MCF 10A (cell line): ENCODE measurements at regions not wholly inside any gene's neighbourhood (a gene's known extent, or its start where the extent isn't known, plus 50 kb on each side); places are given as distances from the start of the nearest gene placed in this dataset.

Experiments
- BruUV-seq: library from RNA; stranded (reverse); fragments of 400-500 nt; replicated peaks from 2 replicates; lab custom pipeline; 2021; lab: Mats Ljungman, UMichigan
- CTCF ChIA-PET: fragments of 300-600 bp; sonication (Branson Sonifier 250); formaldehyde crosslinking; extraction: SDS; loops from one replicate; lab custom pipeline; 2021; ENCODE audit warnings: antibody characterized with exemption, inconsistent platforms; lab: Yijun Ruan, JAX
- POLR2A ChIA-PET: fragments of 300-600, 350-650 bp; sonication (Branson Sonifier 250); formaldehyde crosslinking; extraction: SDS; loops from one replicate; lab custom pipeline; 2020; ENCODE audit warnings: antibody characterized with exemption, inconsistent platforms; lab: Yijun Ruan, JAX
- DNase-seq: peaks from one replicate; pipeline ENCODE4 v3.0.0-alpha.2; 2018; ENCODE audit not compliant: unreplicated experiment
- H3K27ac Mint-ChIP-seq: one replicate; pipeline ENCODE4 v1.8.0; 2022; ENCODE audit warnings: mild to moderate bottlenecking, low read depth, mixed read lengths; ENCODE audit not compliant: unreplicated experiment
- H3K27me3 Mint-ChIP-seq: one replicate; pipeline ENCODE4 v1.8.0; 2022; ENCODE audit warnings: mixed read lengths; ENCODE audit not compliant: insufficient read depth, unreplicated experiment
- H3K36me3 Mint-ChIP-seq: one replicate; pipeline ENCODE4 v1.8.0; 2022; ENCODE audit warnings: mild to moderate bottlenecking, moderate library complexity, mixed read lengths; ENCODE audit not compliant: insufficient read depth, unreplicated experiment
- H3K4me1 Mint-ChIP-seq: one replicate; pipeline ENCODE4 v1.8.0; 2022; ENCODE audit warnings: mixed read lengths; ENCODE audit not compliant: insufficient read depth, unreplicated experiment
- H3K4me3 Mint-ChIP-seq: one replicate; pipeline ENCODE4 v1.8.0; 2022; ENCODE audit warnings: mild to moderate bottlenecking, moderate library complexity, mixed read lengths; ENCODE audit not compliant: unreplicated experiment
- H3K9me3 Mint-ChIP-seq: one replicate; pipeline ENCODE4 v1.8.0; 2022; ENCODE audit warnings: mixed read lengths; ENCODE audit not compliant: unreplicated experiment
- CTCF ChIP-seq: fragments of 200-600 bp; IDR thresholded peaks from one replicate; pipeline ENCODE4 v1.8.0; 2022; ENCODE audit warnings: antibody characterized with exemption, mild to moderate bottlenecking; ENCODE audit not compliant: unreplicated experiment
- intact Hi-C: fragments of 100-400 bp; cut with micrococcal nuclease; formaldehyde crosslinking; loops from 2 replicates; pipeline ENCODE4 v1.14.1; 2022

GRCh38 chr4:161254375-161254774, 909.4 kb downstream of the FSTL5 start:
- no peak for TF ChIP-seq CTCF
- CTCF ChIA-PET: interaction anchor here (0.5 to 2.0 kb wide), 11 partner anchors 21 to 1766 kb away, joined by 3 to 6 read pairs (median 5); no protein-coding TSS in a partner anchor
- DNase-seq: peak; percentile 14
- no peaks in the 10 kb centered on the region for H3K4me1 Mint-ChIP-seq
- intact Hi-C loops: loop anchor here (5.0 to 10.0 kb wide), 3 partner anchors 310 to 1772 kb away; no protein-coding TSS in a partner anchor
- BruUV-seq: no TSS peak
- H3K36me3 Mint-ChIP-seq: no peaks in the 10 kb centered on the region
- POLR2A ChIA-PET: no interaction called here
- no peak overlapping the region for H3K27ac Mint-ChIP-seq
- no peak overlapping the region for H3K4me3 Mint-ChIP-seq
- no peaks in the 10 kb centered on the region for H3K27me3 Mint-ChIP-seq
- H3K9me3 Mint-ChIP-seq: peaks cover 16% of the 10 kb centered on the region

- ChIA-PET CTCF (interaction anchor here (0.6 to 2.0 kb wide), 5 partner anchors 166 to 1209 kb away, joined by 3 to 6 read pairs (median 4); no protein-coding TSS in a partner anchor), POLR2A (no interaction called here)
- no peaks in the 10 kb centered on the region for H3K4me1 Mint-ChIP-seq
- BruUV-seq: no TSS peak
- peaks cover 23% of the 10 kb centered on the region for H3K9me3 Mint-ChIP-seq
- no peaks in the 10 kb centered on the region for H3K36me3 Mint-ChIP-seq
- no peak overlapping the region for H3K4me3 Mint-ChIP-seq
- no peak overlapping the region for H3K27ac Mint-ChIP-seq
- TF ChIP-seq CTCF: peak; percentile 63
- intact Hi-C loops: loop anchor here (1.0 to 10.0 kb wide), 5 partner anchors 312 to 1770 kb away; no protein-coding TSS in a partner anchor
- H3K27me3 Mint-ChIP-seq: no peaks in the 10 kb centered on the region
- DNase-seq: peak; percentile 52
Measured at GRCh38 chr4:161252520-161253141, 911.2 kb downstream of the FSTL5 start.

GRCh38 chr4:161249779-161250440, 913.9 kb downstream of the FSTL5 start:
- Mint-ChIP-seq H3K9me3 (peaks cover 15% of the 10 kb centered on the region), H3K4me3 (no peak overlapping the region), H3K4me1 (no peaks in the 10 kb centered on the region), H3K36me3 (no peaks in the 10 kb centered on the region), H3K27me3 (no peaks in the 10 kb centered on the region), H3K27ac (no peak overlapping the region)
- DNase-seq: no peak
- CTCF ChIA-PET: interaction anchor here (0.8 kb wide), 1 partner anchor 695 kb away, joined by 4 read pairs; no protein-coding TSS in a partner anchor
- intact Hi-C loops: loop anchor here (5.0 to 10.0 kb wide), 3 partner anchors 315 to 1768 kb away; no protein-coding TSS in a partner anchor
- POLR2A ChIA-PET: no interaction called here
- TF ChIP-seq CTCF: no peak
- no TSS peak for BruUV-seq

GRCh38 chr4:161248880-161249279, 914.9 kb downstream of the FSTL5 start:
- no peak for DNase-seq
- BruUV-seq: no TSS peak
- H3K27me3 Mint-ChIP-seq: no peaks in the 10 kb centered on the region
- intact Hi-C loops: no loop called here
- H3K36me3 Mint-ChIP-seq: no peaks in the 10 kb centered on the region
- no peak overlapping the region for H3K27ac Mint-ChIP-seq
- no peak for TF ChIP-seq CTCF
- ChIA-PET POLR2A (interaction anchor here (0.6 kb wide), 1 partner anchor 1371 kb away, joined by 3 read pairs; no protein-coding TSS in a partner anchor), CTCF (no interaction called here)
- H3K4me1 Mint-ChIP-seq: no peaks in the 10 kb centered on the region
- H3K4me3 Mint-ChIP-seq: no peak overlapping the region
- H3K9me3 Mint-ChIP-seq: peaks cover 15% of the 10 kb centered on the region
